GM12874 (cell line): ENCODE measurements at regions not wholly inside any gene's neighbourhood (a gene's known extent, or its start where the extent isn't known, plus 50 kb on each side); places are given as distances from the start of the nearest gene placed in this dataset.

Experiments used
- TF ChIP-seq, protein P1 (sequence below): IDR thresholded peaks from 2 replicates; pipeline ENCODE4 v1.5.1; 2011; ENCODE audit warnings: low read depth, mild to moderate bottlenecking, control low read depth, low read length, moderate library complexity; ENCODE audit not compliant: insufficient read depth

GRCh38 chr2:239609162-239609561 lies 208.3 kb upstream of the HDAC4 start:
- TF ChIP-seq, protein P1, sequence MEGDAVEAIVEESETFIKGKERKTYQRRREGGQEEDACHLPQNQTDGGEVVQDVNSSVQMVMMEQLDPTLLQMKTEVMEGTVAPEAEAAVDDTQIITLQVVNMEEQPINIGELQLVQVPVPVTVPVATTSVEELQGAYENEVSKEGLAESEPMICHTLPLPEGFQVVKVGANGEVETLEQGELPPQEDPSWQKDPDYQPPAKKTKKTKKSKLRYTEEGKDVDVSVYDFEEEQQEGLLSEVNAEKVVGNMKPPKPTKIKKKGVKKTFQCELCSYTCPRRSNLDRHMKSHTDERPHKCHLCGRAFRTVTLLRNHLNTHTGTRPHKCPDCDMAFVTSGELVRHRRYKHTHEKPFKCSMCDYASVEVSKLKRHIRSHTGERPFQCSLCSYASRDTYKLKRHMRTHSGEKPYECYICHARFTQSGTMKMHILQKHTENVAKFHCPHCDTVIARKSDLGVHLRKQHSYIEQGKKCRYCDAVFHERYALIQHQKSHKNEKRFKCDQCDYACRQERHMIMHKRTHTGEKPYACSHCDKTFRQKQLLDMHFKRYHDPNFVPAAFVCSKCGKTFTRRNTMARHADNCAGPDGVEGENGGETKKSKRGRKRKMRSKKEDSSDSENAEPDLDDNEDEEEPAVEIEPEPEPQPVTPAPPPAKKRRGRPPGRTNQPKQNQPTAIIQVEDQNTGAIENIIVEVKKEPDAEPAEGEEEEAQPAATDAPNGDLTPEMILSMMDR, result no peak

DNA sequence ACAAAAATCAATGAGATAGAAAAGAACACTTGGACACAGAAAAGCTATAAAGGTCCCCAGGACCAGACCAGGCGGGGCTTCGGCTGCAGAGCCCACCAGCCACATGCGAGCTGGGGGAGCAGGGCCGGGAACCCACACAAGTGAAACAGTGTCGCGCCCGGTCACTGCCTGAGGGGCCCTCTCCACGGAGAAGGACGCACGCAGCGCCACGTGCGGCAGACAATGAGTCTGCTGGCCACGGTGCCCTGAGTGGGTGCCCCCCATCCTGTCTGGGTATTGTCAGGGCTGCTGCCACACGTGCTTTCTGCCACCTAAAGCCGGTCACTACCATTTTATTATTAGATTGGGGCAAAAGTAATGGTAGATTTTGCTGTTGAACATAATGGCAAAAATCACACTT lies 207.9 kb upstream of the HDAC4 start:
- TF ChIP-seq, protein P1, result no peak

GRCh38 chr2:239608260-239608659 lies 207.4 kb upstream of the HDAC4 start:
- TF ChIP-seq, protein P1, result no peak

GRCh38 chr2:239607517-239608191 lies 206.8 kb upstream of the HDAC4 start:
- TF ChIP-seq, protein P1, result no peak

DNA sequence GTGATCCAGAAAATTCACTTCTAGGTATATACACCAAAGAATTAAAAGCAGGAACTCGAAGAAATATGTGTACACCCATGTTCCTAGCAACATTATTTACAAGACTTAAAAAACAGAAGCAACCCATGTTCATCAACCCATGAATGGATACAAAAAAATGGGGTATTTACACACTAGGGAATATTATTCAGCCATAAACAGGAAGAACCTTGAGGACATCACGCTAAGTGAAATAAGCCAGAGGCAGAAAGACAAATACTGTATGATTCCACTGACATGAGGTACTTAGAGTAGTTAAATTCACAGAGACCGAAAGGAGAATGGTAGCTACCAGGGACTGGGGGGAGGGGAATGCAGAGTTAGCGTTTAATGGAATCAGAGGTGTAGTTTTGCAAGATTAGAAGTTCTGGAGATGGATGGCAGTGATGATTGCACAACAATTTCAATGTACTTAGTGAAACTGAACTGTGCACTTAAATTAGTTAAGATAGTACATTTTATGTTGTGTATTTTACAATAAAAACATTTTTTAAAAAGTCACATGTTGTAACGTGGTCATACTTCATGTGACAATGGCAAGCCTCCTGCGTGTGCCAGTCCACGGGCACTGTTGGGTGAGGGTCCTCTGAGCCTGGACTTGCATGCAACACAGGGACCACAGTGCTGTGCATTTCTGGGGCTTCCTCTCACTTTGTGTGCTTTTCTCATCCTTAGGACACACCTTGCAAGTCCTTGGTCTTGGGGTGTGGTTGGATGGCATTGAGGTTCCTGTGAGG lies 206.1 kb upstream of the HDAC4 start:
- TF ChIP-seq, protein P1, result no peak

DNA sequence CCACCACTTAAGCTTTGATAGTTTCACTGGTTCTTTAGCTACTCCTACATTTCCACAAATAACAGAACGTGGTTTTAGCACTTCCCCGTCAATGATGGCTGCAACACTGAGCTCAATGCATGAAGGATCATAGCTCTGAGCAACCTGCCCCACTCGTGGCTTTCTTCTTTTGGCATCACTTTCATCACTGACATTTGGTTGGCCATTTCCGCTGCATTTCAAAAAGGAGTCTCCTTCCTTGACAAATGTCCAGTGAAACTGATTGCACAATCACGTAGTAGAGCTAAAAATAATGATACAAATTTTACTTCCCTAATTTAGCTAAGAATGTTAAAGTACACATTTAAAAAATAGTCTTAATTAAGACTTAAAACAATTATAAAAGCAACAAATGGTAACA lies 205.2 kb upstream of the HDAC4 start:
- TF ChIP-seq, protein P1, result no peak

- TF ChIP-seq, protein P1, result no peak
Observed at GRCh38 chr2:239605409-239605808, 204.6 kb upstream of the HDAC4 start.
